Astrocyte (in vitro differentiated cells and primary cell): ENCODE measurements at regions not wholly inside any gene's neighbourhood (a gene's known extent, or its start where the extent isn't known, plus 50 kb on each side); places are given as distances from the start of the nearest gene placed in this dataset.

Experiments used
- EZH2 ChIP-seq: IDR thresholded peaks from 2 replicates; pipeline ENCODE4 v1.6.1; 2012; ENCODE audit warnings: mild to moderate bottlenecking, low read length, inconsistent platforms; ENCODE audit not compliant: insufficient read depth
- TF ChIP-seq, protein P1 (sequence below): IDR thresholded peaks from 2 replicates; pipeline ENCODE4 v1.5.1; 2011; ENCODE audit warnings: low read depth, mild to moderate bottlenecking, inconsistent platforms, low read length, moderate library complexity; ENCODE audit not compliant: insufficient read depth

DNA sequence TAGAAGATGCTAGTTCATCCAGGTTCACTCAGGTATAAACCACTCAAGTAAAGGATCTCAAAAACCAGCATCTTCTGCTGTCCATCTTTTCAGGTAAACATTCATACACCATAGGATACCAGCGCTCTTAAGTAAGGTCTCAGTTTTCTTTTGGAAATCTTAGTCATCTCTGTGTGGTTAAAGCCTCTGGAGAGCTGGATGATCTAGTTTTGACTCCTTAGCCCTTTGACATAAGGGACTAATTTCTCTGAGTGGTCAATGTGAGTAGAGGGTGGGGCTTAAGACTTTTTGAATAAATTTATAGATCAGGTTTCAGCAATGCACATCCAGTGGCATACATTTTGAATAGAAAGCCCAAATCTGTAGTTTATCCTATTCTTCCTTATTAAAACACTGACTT, 92.3 kb downstream of the CTH start:
- TF ChIP-seq, protein P1, sequence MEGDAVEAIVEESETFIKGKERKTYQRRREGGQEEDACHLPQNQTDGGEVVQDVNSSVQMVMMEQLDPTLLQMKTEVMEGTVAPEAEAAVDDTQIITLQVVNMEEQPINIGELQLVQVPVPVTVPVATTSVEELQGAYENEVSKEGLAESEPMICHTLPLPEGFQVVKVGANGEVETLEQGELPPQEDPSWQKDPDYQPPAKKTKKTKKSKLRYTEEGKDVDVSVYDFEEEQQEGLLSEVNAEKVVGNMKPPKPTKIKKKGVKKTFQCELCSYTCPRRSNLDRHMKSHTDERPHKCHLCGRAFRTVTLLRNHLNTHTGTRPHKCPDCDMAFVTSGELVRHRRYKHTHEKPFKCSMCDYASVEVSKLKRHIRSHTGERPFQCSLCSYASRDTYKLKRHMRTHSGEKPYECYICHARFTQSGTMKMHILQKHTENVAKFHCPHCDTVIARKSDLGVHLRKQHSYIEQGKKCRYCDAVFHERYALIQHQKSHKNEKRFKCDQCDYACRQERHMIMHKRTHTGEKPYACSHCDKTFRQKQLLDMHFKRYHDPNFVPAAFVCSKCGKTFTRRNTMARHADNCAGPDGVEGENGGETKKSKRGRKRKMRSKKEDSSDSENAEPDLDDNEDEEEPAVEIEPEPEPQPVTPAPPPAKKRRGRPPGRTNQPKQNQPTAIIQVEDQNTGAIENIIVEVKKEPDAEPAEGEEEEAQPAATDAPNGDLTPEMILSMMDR, result no peak
- TF ChIP-seq EZH2, result no peak
